ENCODE measurements at regions not wholly inside any gene's neighbourhood (a gene's known extent, or its start where the extent isn't known, plus 50 kb on each side); places are given as distances from the start of the nearest gene placed in this dataset.

DNA sequence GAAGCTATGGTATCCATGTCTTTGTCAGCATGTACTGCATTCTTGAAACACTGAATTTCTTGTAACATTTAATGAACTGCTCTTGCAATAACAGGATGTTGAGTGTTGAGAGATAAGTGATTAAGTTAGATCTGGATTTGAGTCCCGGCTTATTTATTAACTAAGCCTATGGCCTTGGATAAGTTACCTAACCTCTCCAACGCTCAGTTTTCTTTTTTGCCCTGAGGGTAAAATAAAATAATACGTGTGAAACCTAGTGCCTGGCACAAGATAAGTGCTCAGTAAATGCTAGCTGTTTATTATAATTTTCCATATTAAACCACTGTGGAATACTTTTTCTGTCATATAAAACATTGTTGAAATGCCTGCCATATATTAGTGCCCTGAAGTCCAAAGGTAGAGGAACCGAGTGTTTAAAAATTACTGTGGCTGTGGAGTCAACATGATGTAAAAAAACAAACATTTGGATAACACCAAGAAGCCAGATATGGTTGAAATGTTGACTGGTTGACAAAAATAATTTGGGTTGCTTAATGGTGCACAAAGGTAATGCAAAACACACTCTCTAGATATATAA lies 58.6 kb upstream of the ALB start:
- TF ChIP-seq, protein P1, sequence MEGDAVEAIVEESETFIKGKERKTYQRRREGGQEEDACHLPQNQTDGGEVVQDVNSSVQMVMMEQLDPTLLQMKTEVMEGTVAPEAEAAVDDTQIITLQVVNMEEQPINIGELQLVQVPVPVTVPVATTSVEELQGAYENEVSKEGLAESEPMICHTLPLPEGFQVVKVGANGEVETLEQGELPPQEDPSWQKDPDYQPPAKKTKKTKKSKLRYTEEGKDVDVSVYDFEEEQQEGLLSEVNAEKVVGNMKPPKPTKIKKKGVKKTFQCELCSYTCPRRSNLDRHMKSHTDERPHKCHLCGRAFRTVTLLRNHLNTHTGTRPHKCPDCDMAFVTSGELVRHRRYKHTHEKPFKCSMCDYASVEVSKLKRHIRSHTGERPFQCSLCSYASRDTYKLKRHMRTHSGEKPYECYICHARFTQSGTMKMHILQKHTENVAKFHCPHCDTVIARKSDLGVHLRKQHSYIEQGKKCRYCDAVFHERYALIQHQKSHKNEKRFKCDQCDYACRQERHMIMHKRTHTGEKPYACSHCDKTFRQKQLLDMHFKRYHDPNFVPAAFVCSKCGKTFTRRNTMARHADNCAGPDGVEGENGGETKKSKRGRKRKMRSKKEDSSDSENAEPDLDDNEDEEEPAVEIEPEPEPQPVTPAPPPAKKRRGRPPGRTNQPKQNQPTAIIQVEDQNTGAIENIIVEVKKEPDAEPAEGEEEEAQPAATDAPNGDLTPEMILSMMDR (IDR thresholded peaks at IDR 0.05), result no peak
- TF ChIP-seq POLR2A (IDR thresholded peaks at IDR 0.05; ENCODE audit: low read depth) (no peak), EP300 (IDR thresholded peaks at IDR 0.05) (no peak), POLR2AphosphoS5 (IDR thresholded peaks at IDR 0.05) (no peak)
